HL-60/S4 (cell line): ENCODE measurements at regions not wholly inside any gene's neighbourhood (a gene's known extent, or its start where the extent isn't known, plus 50 kb on each side); places are given as distances from the start of the nearest gene placed in this dataset.

Experiments used
- in situ Hi-C: fragments of 300-500 bp; cut with MboI; formaldehyde crosslinking; loops from 2 replicates; pipeline ENCODE4 v1.14.3; 2022; ENCODE audit warnings: low sequenced_read_pairs

GRCh38 chr3:72058493-72059081 is 273.6 kb upstream of the PROK2 start:
- in situ Hi-C loops, result no loop called here

DNA sequence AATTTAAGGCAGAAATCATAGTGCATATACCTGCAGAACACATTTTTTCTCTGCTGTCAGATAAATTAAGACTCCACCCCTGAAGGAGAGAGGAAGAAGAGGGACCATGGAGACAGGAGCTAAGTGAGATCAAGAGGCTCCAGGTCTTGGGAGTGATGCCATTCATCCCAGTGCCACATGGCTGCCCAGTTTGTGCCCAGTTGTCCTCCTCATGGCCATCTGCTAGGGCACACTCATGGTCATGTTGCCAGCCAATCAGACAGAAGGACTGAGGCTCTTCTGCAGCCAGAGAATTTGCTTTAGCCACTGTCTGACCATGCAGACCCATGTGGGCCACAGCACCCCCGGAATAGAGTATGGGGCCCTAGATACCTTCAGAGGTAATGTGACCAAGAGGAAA is 270.5 kb upstream of the PROK2 start:
- in situ Hi-C loops, result no loop called here

DNA sequence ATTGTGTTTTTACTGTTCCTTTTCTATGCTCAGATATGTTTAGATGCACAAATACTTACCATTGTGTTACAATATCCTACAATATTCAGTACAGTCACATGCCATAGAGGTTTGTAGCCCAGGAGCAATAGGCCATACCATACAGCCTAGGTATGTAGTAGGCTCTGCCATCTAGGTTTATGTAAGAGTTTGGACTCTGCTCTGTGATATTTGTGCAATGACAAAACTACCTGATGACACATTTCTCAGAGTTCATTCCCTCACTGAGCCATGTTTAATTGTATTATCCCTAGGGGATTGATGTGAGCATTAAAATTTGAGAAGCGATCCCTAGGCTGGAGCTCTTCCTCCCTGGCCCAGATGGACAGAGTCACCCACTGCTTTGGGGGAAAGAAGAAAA is 270.0 kb upstream of the PROK2 start:
- in situ Hi-C loops, result no loop called here

DNA sequence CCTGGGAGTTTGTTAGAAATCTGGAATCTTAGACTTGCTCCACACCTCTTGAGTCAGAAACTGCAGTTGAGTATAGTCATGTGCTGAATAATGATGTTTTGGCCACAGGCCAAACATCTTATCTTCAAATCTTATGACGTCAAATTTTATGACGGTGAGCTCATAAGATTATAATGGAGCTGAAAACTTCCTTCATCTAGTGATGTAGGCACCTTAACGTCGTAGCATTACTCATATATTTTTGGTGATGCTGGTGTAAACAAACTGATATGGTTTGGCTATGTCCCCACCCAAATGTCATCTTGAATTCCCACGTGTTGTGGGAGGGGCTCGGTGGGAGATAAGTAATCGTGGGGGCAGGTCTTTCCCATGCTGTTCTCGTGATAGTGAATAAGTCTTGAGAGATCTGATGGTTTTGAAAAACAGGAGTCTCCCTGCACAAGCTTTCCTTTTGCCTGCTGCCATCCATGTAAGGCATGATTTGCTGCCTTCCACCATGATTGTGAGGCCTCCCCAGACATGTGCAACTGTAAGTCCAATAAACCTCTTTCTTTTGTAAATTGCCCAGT is 268.0 kb upstream of the PROK2 start:
- in situ Hi-C loops, result no loop called here

DNA sequence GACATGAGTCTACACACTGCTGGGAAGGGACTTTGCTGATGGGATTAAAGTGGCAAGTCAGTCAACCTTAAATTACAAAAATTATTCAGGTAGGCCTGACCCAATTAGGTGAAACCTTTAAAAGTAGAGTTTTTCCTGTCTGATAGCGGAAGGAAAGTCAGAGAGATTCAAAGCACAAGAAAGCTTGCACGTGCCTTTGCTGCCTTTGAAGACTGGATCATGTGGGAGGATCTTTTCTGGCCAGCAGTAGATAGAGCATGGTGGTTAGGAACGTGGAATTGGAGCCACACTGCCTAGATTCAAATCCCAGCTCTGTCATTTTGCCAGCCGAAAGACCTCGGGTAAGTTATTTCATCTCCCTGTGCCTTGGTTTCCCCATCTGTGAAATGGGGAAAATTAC is 265.8 kb upstream of the PROK2 start:
- in situ Hi-C loops, result no loop called here

GRCh38 chr3:72050048-72050632 is 265.2 kb upstream of the PROK2 start:
- in situ Hi-C loops, result no loop called here

DNA sequence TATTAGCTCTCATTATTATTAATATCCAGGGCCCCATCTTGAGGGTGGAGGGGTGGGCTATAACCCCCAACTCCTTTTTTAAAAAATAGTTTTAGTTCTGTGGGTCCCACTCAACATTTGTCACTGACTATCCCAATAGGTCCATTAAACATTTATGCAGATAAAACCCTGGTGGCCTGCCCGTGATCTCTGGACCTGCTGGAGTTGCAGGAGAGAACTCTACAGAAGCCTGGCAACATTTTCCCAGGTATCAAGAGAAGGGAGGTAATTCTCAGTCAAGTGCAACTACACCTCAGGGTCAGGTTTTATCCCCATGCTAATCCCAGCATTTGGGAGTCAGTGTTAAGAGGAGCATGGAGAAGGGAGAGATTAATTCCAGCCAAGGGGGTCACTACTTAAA is 264.4 kb upstream of the PROK2 start:
- in situ Hi-C loops, result no loop called here

GRCh38 chr3:72048873-72049272 is 263.9 kb upstream of the PROK2 start:
- in situ Hi-C loops, result no loop called here

GRCh38 chr3:72047221-72047871 is 262.4 kb upstream of the PROK2 start:
- in situ Hi-C loops, result no loop called here

DNA sequence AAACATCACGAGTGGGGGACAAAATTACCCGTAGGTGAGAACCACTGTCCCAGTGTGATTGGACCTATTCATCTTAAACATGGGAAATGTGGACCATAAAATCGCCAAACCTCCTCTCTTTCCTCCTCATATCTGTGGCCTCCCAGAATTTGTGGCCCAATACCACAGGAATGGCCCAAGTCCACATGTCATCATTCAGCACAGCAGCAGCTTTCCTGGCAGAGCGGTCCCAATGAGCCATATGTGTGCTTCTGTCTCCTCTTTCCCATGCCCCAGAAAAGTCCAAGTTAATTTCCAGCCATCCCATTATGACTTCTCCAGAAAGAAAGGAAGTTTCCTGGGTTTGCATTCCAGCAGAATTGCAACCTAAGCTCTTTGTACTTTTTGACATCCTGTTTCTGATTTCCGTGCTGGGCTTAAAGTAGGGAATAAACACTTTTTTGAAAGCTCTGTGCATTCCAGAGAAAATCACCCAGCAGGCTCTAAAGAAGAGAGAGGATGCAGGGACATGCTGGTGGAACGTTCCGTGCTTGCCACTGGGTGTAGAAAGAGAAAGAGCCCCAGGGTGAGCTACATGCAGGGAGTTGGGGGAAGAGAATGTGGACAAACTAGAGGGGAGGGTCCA is 259.4 kb upstream of the PROK2 start:
- in situ Hi-C loops, result no loop called here

DNA sequence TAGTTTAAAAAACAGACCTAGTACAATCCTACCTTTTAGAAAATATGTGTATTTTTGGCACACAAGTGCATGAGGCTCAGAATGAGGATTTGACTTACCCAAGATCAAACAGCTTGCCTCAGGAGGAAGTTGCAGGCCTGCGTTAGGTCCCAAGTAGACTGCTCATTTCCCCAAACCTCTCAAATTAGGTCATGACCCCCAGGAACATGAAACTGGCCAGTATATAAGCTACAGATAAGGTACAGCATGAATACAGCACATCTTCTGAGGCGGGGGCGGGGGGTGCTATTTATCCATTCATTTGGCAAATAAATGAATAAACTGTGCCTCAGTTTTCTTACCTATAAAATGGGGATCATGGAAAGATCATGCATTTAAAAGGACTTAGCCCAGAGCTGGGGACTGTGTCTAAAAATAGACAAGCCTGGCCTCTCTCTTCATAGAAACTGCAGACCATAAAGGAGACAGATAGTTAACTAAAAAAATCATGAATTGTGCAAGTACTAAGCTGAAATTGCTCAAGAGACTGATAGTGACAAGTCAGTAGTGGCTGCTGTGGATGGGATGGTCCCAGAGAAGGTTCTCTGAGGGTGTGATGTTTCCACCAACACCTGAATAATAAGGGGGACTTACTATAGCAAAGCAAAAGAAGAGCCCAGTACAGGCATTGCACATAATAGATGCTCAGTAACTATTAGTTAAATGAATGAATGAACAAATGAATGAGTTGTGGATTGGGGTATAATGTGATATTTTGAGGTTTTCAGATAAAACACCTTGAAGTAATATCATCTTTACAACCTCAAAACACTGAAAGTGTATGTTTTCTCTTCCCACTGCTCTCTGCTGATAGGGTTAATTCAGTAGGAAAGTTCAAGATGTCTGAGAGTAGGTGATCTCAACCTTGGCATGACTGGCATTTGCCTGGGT is 258.5 kb upstream of the PROK2 start:
- in situ Hi-C loops, result no loop called here

DNA sequence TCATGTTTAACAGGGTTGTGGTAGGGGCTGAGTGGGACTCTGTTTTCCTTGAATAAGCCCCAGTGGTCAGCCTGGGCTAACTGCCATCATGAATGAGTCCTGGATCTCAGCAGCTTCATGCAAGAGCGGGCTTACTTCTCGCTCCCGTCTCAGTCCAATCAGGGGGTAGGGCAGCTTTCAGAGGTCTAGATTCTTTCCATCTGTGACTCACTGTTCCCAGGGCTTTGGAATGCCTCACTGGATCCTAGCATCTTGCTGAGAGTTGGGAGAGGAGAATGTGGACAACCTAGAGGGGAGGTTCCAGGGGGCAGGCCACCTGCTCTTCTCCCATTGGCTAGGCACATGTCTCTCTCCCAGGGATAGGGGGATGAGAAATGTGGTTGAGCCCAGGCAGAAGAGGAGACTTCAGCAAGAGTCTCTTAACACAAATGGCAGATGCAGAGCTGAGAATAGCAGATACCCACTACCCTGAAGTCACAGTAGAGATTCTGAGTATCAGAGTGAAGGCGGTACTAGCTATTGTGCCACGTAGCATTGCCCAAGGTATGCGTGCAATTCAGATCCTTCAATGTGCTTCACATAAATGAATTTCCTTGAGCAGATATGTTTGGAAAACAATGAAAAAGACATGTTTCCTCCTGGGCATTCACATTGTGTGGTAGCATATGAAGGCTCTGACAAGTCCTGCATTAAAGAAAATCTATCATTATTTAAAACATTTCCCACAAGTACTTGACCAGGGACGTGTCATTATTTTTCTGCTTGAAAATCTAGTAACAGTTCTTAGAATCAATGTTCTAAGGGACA is 257.7 kb upstream of the PROK2 start:
- in situ Hi-C loops, result no loop called here

- in situ Hi-C loops, result no loop called here
Observed at GRCh38 chr3:72041511-72041910, 256.6 kb upstream of the PROK2 start.

GRCh38 chr3:72041076-72041475 is 256.1 kb upstream of the PROK2 start:
- in situ Hi-C loops, result no loop called here

DNA sequence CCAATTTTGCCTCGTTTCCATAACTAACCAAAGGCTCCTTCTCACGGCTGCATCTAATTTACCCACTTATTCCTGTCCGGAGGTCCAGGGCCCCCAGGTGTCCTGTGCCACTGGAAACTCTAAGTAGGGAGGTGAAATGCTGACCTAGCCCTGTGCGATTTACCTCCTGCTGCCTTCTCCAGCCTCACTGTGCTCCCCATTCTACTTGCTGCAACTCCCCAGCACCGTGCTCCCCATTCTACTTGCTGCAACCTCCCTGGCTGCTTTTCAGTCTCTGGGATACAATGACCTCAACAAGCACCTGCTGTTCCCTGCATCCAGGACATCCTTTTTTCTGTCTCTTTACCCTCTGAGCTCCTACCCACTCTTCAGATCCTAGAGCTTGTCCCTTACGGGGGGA is 254.7 kb upstream of the PROK2 start:
- in situ Hi-C loops, result no loop called here

DNA sequence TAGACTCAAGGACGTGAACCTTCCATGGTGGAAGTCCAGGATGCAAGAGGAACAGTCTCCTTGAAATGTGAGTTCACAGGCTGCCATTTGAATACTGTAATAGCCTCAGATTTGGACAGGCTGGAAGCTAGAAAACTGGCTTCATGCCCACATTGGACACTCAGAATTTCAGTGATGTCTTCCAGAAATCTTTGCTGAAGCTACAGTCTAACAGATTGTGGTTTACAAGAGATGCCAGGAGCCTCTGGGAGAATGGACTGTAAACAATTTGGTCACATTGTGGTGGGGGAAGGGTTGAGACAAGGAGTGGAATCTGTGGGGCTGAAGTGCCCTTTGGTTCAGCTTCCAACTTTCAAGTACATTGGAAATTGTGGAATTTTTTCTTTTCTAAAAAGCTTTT is 252.0 kb upstream of the PROK2 start:
- in situ Hi-C loops, result no loop called here

- in situ Hi-C loops, result no loop called here
Observed at GRCh38 chr3:72035606-72036005, 250.7 kb upstream of the PROK2 start.

GRCh38 chr3:72034986-72035385 is 250.0 kb upstream of the PROK2 start:
- in situ Hi-C loops, result no loop called here

- in situ Hi-C loops, result no loop called here
Observed at GRCh38 chr3:72033666-72034428, 248.9 kb upstream of the PROK2 start.
